IMR-90 (cell line): ENCODE measurements at regions not wholly inside any gene's neighbourhood (a gene's known extent, or its start where the extent isn't known, plus 50 kb on each side); places are given as distances from the start of the nearest gene placed in this dataset.
A peak's percentile ranks its signal among the peaks of the same experiment; 100 is the strongest.

ENCODE experiments used
- ATAC-seq: fragments of 200-7000 bp; cut with Tn5 transposase; 2 replicates; pipeline ENCODE4 v1.9.1; 2020; ENCODE audit warnings: low read depth, mild to moderate bottlenecking, moderate library complexity
- BruUV-seq: library from RNA; stranded (reverse); fragments of 400-500 nt; replicated peaks from 2 replicates; lab custom pipeline; 2021; lab: Mats Ljungman, UMichigan
- CTCF ChIA-PET: fragments of 300-600 bp; formaldehyde crosslinking; extraction: SDS; loops from one replicate; lab custom pipeline; 2021; ENCODE audit warnings: antibody characterized with exemption; lab: Yijun Ruan, JAX
- POLR2A ChIA-PET: fragments of 300-600 bp; sonication (Branson Sonifier 250); formaldehyde crosslinking; loops from one replicate; lab custom pipeline; 2022; ENCODE audit warnings: antibody characterized with exemption; ENCODE audit not compliant: unreplicated experiment; lab: Charles Lee
- DNase-seq: peaks from one replicate; pipeline ENCODE4 v3.0.0; 2013
- H2AFZ ChIP-seq: replicated peaks from 2 replicates; pipeline ENCODE3; 2013; ENCODE audit warnings: low read length, mild to moderate bottlenecking; ENCODE audit not compliant: poor library complexity
- H2AK5ac ChIP-seq: 2 replicates; pipeline ENCODE4 v1.6.1; 2013; ENCODE audit warnings: low read depth, low read length, inconsistent platforms
- H2AK9ac ChIP-seq: replicated peaks from 2 replicates; pipeline ENCODE3; 2013; ENCODE audit warnings: mild to moderate bottlenecking, low read depth, low read length, moderate library complexity; ENCODE audit not compliant: poor library complexity
- H2BK120ac ChIP-seq: 2 replicates; pipeline ENCODE4 v1.6.1; 2013; ENCODE audit warnings: low read depth, low read length, inconsistent platforms
- H2BK15ac ChIP-seq: 3 replicates; pipeline ENCODE4 v1.6.1; 2013; ENCODE audit warnings: low read depth, low read length, inconsistent platforms
- H2BK20ac ChIP-seq: 2 replicates; pipeline ENCODE4 v1.6.1; 2013; ENCODE audit warnings: low read depth, mild to moderate bottlenecking, inconsistent platforms, low read length, moderate library complexity
- H2BK5ac ChIP-seq: 2 replicates; pipeline ENCODE4 v1.6.1; 2013; ENCODE audit warnings: mild to moderate bottlenecking, low read depth, low read length, inconsistent platforms; ENCODE audit not compliant: poor library complexity, severe bottlenecking
- H3K14ac ChIP-seq: replicated peaks from 2 replicates; pipeline ENCODE4 v1.6.1; 2013; ENCODE audit warnings: low read depth, low read length, inconsistent platforms
- H3K18ac ChIP-seq: 2 replicates; pipeline ENCODE4 v1.6.1; 2013; ENCODE audit warnings: low read depth, low read length, control low read depth
- H3K23ac ChIP-seq: 2 replicates; pipeline ENCODE4 v1.6.1; 2013; ENCODE audit warnings: low read depth, low read length, inconsistent platforms
- H3K27ac ChIP-seq: 2 replicates; pipeline ENCODE4 v1.5.1; 2013; ENCODE audit warnings: mild to moderate bottlenecking, control low read depth, low read length; ENCODE audit not compliant: insufficient read depth
- H3K27me3 ChIP-seq: 2 replicates; pipeline ENCODE4 v1.6.1; 2013; ENCODE audit warnings: low read length; ENCODE audit not compliant: control insufficient read depth, insufficient read depth
- H3K36me3 ChIP-seq: 2 replicates; pipeline ENCODE4 v1.6.1; 2013; ENCODE audit warnings: low read length, mixed read lengths; ENCODE audit not compliant: control insufficient read depth, insufficient read depth
- H3K4ac ChIP-seq: 2 replicates; pipeline ENCODE4 v1.6.1; 2013; ENCODE audit warnings: low read depth, low read length, inconsistent platforms
- H3K4me1 ChIP-seq: 2 replicates; pipeline ENCODE4 v1.6.1; 2013; ENCODE audit warnings: low read length, mixed read lengths; ENCODE audit not compliant: control insufficient read depth, insufficient read depth
- H3K4me2 ChIP-seq: 2 replicates; pipeline ENCODE4 v1.6.1; 2013; ENCODE audit warnings: low read depth, mild to moderate bottlenecking, control low read depth, low read length, moderate library complexity
- H3K4me3 ChIP-seq: 2 replicates; pipeline ENCODE4 v1.5.1; 2013; ENCODE audit warnings: low read depth, mild to moderate bottlenecking, control low read depth, low read length, moderate library complexity; ENCODE audit not compliant: insufficient read depth
- H3K56ac ChIP-seq: 2 replicates; pipeline ENCODE4 v1.6.1; 2013; ENCODE audit warnings: low read length, inconsistent platforms; ENCODE audit not compliant: insufficient read depth; ENCODE audit errors: extremely low read depth
- H3K79me1 ChIP-seq, 2 experiments: 2 replicates each; pipeline ENCODE4 v1.6.1; 2013; ENCODE audit warnings: low read length in 2 of 2, inconsistent platforms in 1 of 2, low read depth in 1 of 2
- H3K9ac ChIP-seq: 2 replicates; pipeline ENCODE4 v1.6.1; 2013; ENCODE audit warnings: low read depth, low read length, control low read depth
- H3K9me1 ChIP-seq: 2 replicates; pipeline ENCODE4 v1.6.1; 2013; ENCODE audit warnings: low read length, inconsistent platforms; ENCODE audit not compliant: insufficient read depth
- H3K9me3 ChIP-seq: 2 replicates; pipeline ENCODE4 v1.6.1; 2013; ENCODE audit warnings: low read length; ENCODE audit not compliant: control insufficient read depth, insufficient read depth
- H4K20me1 ChIP-seq: 2 replicates; pipeline ENCODE4 v1.6.1; 2013; ENCODE audit warnings: low read length, inconsistent platforms; ENCODE audit not compliant: insufficient read depth
- H4K5ac ChIP-seq: 2 replicates; pipeline ENCODE4 v1.6.1; 2013; ENCODE audit warnings: mild to moderate bottlenecking, low read depth, low read length, control low read depth
- H4K8ac ChIP-seq, 2 experiments: 2 replicates each; pipeline ENCODE4 v1.6.1; 2013; ENCODE audit warnings: low read depth in 2 of 2, low read length in 2 of 2, control low read depth in 1 of 2, inconsistent platforms in 1 of 2
- H4K91ac ChIP-seq: 2 replicates; pipeline ENCODE4 v1.6.1; 2013; ENCODE audit warnings: low read depth, low read length, inconsistent platforms; ENCODE audit not compliant: insufficient read depth
- FOS ChIP-seq: fragments of 150-350 bp; IDR thresholded peaks from 2 replicates; pipeline ENCODE4 v1.6.1; 2016; ENCODE audit warnings: low read depth, low read length
- MAZ ChIP-seq: IDR thresholded peaks from 2 replicates; pipeline ENCODE4 v1.6.1; 2012; ENCODE audit warnings: low read depth, mild to moderate bottlenecking, low read length, improper control_type of control experiment, moderate library complexity, borderline replicate concordance
- RCOR1 ChIP-seq: IDR thresholded peaks from 2 replicates; pipeline ENCODE4 v1.6.1; 2012; ENCODE audit warnings: mild to moderate bottlenecking, low read length, improper control_type of control experiment; ENCODE audit not compliant: insufficient replicate concordance
- RFX5 ChIP-seq: IDR thresholded peaks from 2 replicates; pipeline ENCODE4 v1.8.0; 2012; ENCODE audit warnings: low read depth, mild to moderate bottlenecking, low read length, moderate library complexity
- SMC3 ChIP-seq: fragments of 150-350 bp; IDR thresholded peaks from 2 replicates; pipeline ENCODE4 v1.6.1; 2016; ENCODE audit warnings: low read depth, mild to moderate bottlenecking, antibody characterized with exemption, low read length, moderate library complexity
- WGBS, 2 experiments: methylation state at CpG; one replicate each; pipeline versions ENCODE4 v1.1.5 to v1.1.7; 2013; ENCODE audit warnings: missing lambda C conversion rate in 2 of 2; ENCODE audit not compliant: insufficient read length in 1 of 2; ENCODE audit errors: extremely low coverage in 2 of 2; 5-methylcytosine and 5-hydroxymethylcytosine counted together
- dilution Hi-C: fragments of 300-500 bp; cut with HindIII; formaldehyde crosslinking; loops from one replicate; pipeline ENCODE4 v1.14.3; 2018; ENCODE audit warnings: low sequenced_read_pairs; ENCODE audit not compliant: unreplicated experiment
- in situ Hi-C: fragments of 300-500 bp; cut with MboI; formaldehyde crosslinking; loops from 3 replicates; pipeline ENCODE4 v1.14.3; 2019; ENCODE audit warnings: low sequenced_read_pairs, inconsistent platforms, mixed read lengths
- intact Hi-C: fragments of 100-400 bp; cut with micrococcal nuclease; formaldehyde crosslinking; loops from 2 replicates; pipeline ENCODE4 v1.10.0; 2022

DNA sequence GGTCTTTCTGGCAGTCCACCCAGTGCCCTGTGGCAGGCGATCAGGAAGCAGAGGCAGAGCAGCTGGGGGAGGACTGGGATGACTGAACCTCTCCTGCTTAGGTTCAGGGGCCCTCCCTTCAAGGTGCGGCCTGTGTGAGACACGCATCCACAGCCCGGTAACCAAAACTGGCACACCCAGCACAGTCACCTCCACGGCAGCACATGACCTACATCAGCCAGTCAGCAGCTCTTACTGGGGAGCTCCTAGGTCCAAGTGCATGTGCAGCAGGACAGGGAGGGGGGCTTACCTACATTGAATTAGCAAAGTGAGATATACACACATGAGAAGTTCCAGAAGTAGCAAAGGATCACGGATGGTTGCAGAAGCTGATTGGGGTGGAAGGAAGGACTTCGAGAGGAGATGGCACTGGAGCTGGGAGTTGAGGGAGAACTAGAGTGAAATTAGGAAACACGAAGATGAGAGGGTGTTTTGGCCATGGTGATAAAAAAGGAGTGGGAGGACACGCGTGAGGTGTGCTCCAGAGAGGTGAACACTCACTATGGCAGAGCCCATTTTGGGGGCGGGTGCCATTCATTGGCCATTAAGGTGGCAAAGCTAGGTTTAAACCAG lies 51.4 kb upstream of the IRF2BP2 start:
- ATAC-seq (no peak), DNase-seq (no peak)
- no peak overlapping the region for H2BK15ac ChIP-seq
- no peak overlapping the region for H4K5ac ChIP-seq
- TF ChIP-seq FOS (no peak), SMC3 (no peak), RFX5 (no peak), RCOR1 (no peak), MAZ (no peak)
- H3K27ac ChIP-seq, result no peak overlapping the region
- in situ Hi-C loops, result no loop called here
- peaks cover 26% of the 10 kb centered on the region for H3K9me1 ChIP-seq
- no peak overlapping the region for H3K56ac ChIP-seq
- H2BK120ac ChIP-seq, result peak overlapping the region; percentile 8; the same call in 1 of the 2 replicates
- peak overlapping the region; percentile 29 for H2AK5ac ChIP-seq
- no peak overlapping the region for H3K9ac ChIP-seq
- H3K9me3 ChIP-seq, result no peaks in the 10 kb centered on the region; the same call in 1 of the 2 replicates
- H2AFZ ChIP-seq, result no peak overlapping the region
- H3K27me3 ChIP-seq, result no peaks in the 10 kb centered on the region
- no peak overlapping the region for H2AK9ac ChIP-seq
- H3K4ac ChIP-seq, result no peak overlapping the region; the same call in 1 of the 2 replicates
- H4K8ac ChIP-seq, result no peak overlapping the region; a peak in 1 of 4 replicates
- no peak overlapping the region for H3K18ac ChIP-seq
- no peaks in the 10 kb centered on the region for H3K36me3 ChIP-seq
- H4K91ac ChIP-seq, result no peak overlapping the region
- no peaks in the 10 kb centered on the region for H4K20me1 ChIP-seq
- peak overlapping the region; percentile 36; the same call in 1 of the 2 replicates for H2BK20ac ChIP-seq
- H2BK5ac ChIP-seq, result no peak overlapping the region
- POLR2A ChIA-PET, result no interaction called here
- intact Hi-C loops, result no loop called here
- CTCF ChIA-PET, result no interaction called here
- no peak overlapping the region for H3K4me3 ChIP-seq
- 97% methylated on average over 4 of the region's 11 CpGs; no CpG with 5 or more reads in 1 of the 2 experiments for WGBS, 2 experiments
- H3K14ac ChIP-seq, result 0 out of 2 replicates have a peak overlapping the region, but pooled peaks have one; percentile 8
- peaks cover 0 to 8% of the 10 kb centered on the region in 2 experiments; a peak in 1 of 4 replicates for H3K79me1 ChIP-seq
- dilution Hi-C loops, result no loop called here
- H3K4me2 ChIP-seq, result no peak overlapping the region
- BruUV-seq, result no TSS peak
- peaks cover 22% of the 10 kb centered on the region for H3K4me1 ChIP-seq
- no peak overlapping the region for H3K23ac ChIP-seq
